ENCODE measurements at regions not wholly inside any gene's neighbourhood (a gene's known extent, or its start where the extent isn't known, plus 50 kb on each side); places are given as distances from the start of the nearest gene placed in this dataset.

DNA sequence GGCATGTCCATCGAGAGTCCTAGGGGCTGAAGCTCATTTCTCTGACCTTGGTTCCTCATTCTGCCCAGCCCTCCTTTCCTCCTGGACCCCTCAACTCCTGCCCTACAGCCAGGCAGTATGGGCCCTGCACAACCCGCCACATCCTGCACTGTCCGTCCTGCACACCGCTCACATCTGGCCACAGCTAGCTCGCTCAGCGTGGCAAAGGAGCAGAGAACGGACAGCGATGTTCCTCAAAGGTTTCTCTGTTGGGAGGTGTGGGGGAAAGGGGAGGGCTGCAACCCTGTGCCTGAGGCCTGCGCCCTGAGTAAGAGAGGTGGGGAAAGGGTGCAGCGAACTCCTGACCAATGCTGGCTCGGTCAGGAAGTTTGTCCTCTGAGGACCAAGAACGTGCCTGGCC lies 90.1 kb downstream of the PXDC1 start:
- TF ChIP-seq, protein P1, sequence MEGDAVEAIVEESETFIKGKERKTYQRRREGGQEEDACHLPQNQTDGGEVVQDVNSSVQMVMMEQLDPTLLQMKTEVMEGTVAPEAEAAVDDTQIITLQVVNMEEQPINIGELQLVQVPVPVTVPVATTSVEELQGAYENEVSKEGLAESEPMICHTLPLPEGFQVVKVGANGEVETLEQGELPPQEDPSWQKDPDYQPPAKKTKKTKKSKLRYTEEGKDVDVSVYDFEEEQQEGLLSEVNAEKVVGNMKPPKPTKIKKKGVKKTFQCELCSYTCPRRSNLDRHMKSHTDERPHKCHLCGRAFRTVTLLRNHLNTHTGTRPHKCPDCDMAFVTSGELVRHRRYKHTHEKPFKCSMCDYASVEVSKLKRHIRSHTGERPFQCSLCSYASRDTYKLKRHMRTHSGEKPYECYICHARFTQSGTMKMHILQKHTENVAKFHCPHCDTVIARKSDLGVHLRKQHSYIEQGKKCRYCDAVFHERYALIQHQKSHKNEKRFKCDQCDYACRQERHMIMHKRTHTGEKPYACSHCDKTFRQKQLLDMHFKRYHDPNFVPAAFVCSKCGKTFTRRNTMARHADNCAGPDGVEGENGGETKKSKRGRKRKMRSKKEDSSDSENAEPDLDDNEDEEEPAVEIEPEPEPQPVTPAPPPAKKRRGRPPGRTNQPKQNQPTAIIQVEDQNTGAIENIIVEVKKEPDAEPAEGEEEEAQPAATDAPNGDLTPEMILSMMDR (conservative IDR thresholded peaks at IDR 0.05; ENCODE audit: low read depth, low read length): no peak
- TF ChIP-seq, protein P2, sequence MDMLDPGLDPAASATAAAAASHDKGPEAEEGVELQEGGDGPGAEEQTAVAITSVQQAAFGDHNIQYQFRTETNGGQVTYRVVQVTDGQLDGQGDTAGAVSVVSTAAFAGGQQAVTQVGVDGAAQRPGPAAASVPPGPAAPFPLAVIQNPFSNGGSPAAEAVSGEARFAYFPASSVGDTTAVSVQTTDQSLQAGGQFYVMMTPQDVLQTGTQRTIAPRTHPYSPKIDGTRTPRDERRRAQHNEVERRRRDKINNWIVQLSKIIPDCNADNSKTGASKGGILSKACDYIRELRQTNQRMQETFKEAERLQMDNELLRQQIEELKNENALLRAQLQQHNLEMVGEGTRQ (IDR thresholded peaks at IDR 0.05; ENCODE audit: low read depth, low read length): no peak
- TF ChIP-seq MXI1 (IDR thresholded peaks at IDR 0.05; ENCODE audit: borderline replicate concordance, low read depth, low read length): no peak
